ENCODE measurements at regions not wholly inside any gene's neighbourhood (a gene's known extent, or its start where the extent isn't known, plus 50 kb on each side); places are given as distances from the start of the nearest gene placed in this dataset.
A peak's percentile ranks its signal among the peaks of the same experiment; 100 is the strongest.

- 20% methylated on average over 1 of the region's 3 CpGs for WGBS (ENCODE audit: insufficient coverage, low coverage, low lambda C conversion rate, missing lambda C conversion rate)
- ATAC-seq = no peak
- DNase-seq = no peak
Observed at GRCh38 chr5:88509403-88509802, 240.8 kb upstream of the TMEM161B start.

GRCh38 chr5:88507261-88507660 is 238.6 kb upstream of the TMEM161B start:
- Histone ChIP-seq H3K36me3 (no peaks in the 10 kb centered on the region), H3K27ac (no peak overlapping the region), H3K9me3 (no peaks in the 10 kb centered on the region), H3K4me3 (no peak overlapping the region), H3K27me3 (no peaks in the 10 kb centered on the region), H3K4me1 (no peaks in the 10 kb centered on the region)
- no peak for DNase-seq
- intact Hi-C loops (cut with DNase I) = no loop called here
- 75% methylated on average over 4 of the region's 4 CpGs for WGBS (ENCODE audit: insufficient coverage, low coverage, low lambda C conversion rate, missing lambda C conversion rate)
- ATAC-seq = no peak
- TF ChIP-seq CTCF (IDR thresholded peaks at IDR 0.05) = no peak
- no peak for TF ChIP-seq POLR2A (IDR thresholded peaks at IDR 0.05)

More at GRCh38 chr5:88509403-88509802, 240.8 kb upstream of the TMEM161B start:
- Histone ChIP-seq H3K27ac (no peak overlapping the region), H3K36me3 (no peaks in the 10 kb centered on the region), H3K4me1 (no peaks in the 10 kb centered on the region), H3K27me3 (no peaks in the 10 kb centered on the region), H3K9me3 (no peaks in the 10 kb centered on the region), H3K4me3 (no peak overlapping the region)
- no peak for TF ChIP-seq POLR2A (IDR thresholded peaks at IDR 0.05)
- TF ChIP-seq CTCF (IDR thresholded peaks at IDR 0.05) = no peak
- intact Hi-C loops (cut with DNase I) = no loop called here

DNA sequence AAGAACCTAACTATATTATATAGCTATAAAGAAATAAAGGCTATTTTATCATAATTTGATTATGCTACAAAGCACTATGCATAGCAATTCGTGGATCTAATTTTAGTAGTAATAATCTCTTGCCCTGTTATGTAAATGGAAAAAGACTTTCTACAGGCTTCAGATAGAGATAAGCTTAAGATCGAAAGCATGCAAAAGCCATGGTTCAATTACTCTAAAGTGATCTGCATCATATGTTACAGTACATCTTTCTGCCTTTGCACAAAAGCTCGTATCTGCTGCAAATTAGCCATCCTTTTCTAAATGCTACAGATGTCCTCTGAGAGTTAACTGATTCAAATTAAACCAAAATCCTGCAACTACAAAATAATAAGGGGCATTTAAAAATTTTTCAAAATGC is 234.8 kb upstream of the TMEM161B start:
- intact Hi-C loops (cut with DNase I) = no loop called here
- H3K27me3 ChIP-seq = no peaks in the 10 kb centered on the region
- WGBS (ENCODE audit: insufficient coverage, low coverage, low lambda C conversion rate, missing lambda C conversion rate) = 56% methylated on average over 3 of the region's 3 CpGs
- DNase-seq = no peak
- peak overlapping the region in 1 of 3 donors; percentile 50 for H3K4me3 ChIP-seq
- no peaks in the 10 kb centered on the region for H3K4me1 ChIP-seq
- ATAC-seq = no peak
- H3K36me3 ChIP-seq = no peaks in the 10 kb centered on the region
- TF ChIP-seq CTCF (IDR thresholded peaks at IDR 0.05) = no peak
- no peak for TF ChIP-seq POLR2A (IDR thresholded peaks at IDR 0.05)
- no peaks in the 10 kb centered on the region for H3K9me3 ChIP-seq
- H3K27ac ChIP-seq = no peak overlapping the region

DNA sequence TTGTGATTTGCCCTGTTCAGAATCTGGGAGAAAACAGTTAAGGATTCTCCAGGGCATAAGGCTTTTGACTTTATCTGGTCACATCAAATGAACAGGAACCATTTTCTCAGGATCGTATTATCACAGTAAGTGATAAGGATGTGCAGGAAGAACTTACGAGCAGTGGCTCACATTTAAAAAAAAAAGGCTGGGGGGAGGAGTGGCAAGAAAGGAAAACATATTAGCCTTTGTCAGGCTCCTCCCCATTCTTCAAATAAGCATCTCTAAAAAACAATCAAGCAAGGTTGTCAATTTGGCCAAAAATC is 234.3 kb upstream of the TMEM161B start:
- peak overlapping the region in 1 of 3 donors; percentile 29 for H3K27ac ChIP-seq
- intact Hi-C loops (cut with DNase I) = no loop called here
- H3K27me3 ChIP-seq = no peaks in the 10 kb centered on the region
- H3K4me3 ChIP-seq = peak overlapping the region; percentile 50 to 57 (median 54)
- ATAC-seq = peak in 3 of 4 donors; percentile 37 to 49 (median 47)
- H3K4me1 ChIP-seq = no peaks in the 10 kb centered on the region
- no peak for DNase-seq
- H3K36me3 ChIP-seq = no peaks in the 10 kb centered on the region
- no peaks in the 10 kb centered on the region for H3K9me3 ChIP-seq
- WGBS (ENCODE audit: insufficient coverage, low coverage, low lambda C conversion rate, missing lambda C conversion rate) = 3% methylated on average over 2 of the region's 2 CpGs
- TF ChIP-seq CTCF (IDR thresholded peaks at IDR 0.05) (no peak), POLR2A (IDR thresholded peaks at IDR 0.05) (no peak)
